ENCODE measurements at regions not wholly inside any gene's neighbourhood (a gene's known extent, or its start where the extent isn't known, plus 50 kb on each side); places are given as distances from the start of the nearest gene placed in this dataset.

DNA sequence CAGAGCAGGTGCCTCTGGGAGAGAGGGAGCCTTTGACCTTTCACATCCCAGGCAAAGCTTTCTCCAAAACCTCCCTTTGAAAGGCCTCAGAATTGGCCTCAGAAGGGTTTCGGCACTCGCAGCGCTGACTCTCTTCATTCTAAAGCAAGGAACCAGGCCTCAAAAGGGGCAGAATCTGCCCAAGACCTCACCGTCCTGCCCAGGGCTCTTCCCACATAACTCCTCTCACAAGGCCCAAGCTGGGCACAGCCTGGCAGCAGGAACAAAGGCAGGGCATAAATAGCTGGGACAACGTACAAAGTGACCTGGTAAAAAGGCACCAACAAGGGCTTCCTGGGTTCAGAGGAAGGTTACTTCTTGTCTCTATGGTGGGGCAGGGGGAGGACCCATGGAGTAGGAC is 166.3 kb upstream of the FSTL4 start:
- TF ChIP-seq, protein P1, sequence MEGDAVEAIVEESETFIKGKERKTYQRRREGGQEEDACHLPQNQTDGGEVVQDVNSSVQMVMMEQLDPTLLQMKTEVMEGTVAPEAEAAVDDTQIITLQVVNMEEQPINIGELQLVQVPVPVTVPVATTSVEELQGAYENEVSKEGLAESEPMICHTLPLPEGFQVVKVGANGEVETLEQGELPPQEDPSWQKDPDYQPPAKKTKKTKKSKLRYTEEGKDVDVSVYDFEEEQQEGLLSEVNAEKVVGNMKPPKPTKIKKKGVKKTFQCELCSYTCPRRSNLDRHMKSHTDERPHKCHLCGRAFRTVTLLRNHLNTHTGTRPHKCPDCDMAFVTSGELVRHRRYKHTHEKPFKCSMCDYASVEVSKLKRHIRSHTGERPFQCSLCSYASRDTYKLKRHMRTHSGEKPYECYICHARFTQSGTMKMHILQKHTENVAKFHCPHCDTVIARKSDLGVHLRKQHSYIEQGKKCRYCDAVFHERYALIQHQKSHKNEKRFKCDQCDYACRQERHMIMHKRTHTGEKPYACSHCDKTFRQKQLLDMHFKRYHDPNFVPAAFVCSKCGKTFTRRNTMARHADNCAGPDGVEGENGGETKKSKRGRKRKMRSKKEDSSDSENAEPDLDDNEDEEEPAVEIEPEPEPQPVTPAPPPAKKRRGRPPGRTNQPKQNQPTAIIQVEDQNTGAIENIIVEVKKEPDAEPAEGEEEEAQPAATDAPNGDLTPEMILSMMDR (conservative IDR thresholded peaks at IDR 0.05 in 1 of 2, IDR thresholded peaks at IDR 0.05 in 1 of 2; ENCODE audit: low read depth in 1 of 2, low read length in 2 of 2), result no peak
- no peak for TF ChIP-seq EZH2 (IDR thresholded peaks at IDR 0.05; ENCODE audit: low read length, missing control alignments)

Measured in fibroblast of lung (primary cell).